H1 (cell line): ENCODE measurements at regions not wholly inside any gene's neighbourhood (a gene's known extent, or its start where the extent isn't known, plus 50 kb on each side); places are given as distances from the start of the nearest gene placed in this dataset.

Experiments
- CTCF ChIA-PET: fragments of 300-600 bp; sonication (Branson Sonifier 250); formaldehyde crosslinking; loops from one replicate; lab custom pipeline; 2021; ENCODE audit not compliant: partially characterized antibody; lab: Charles Lee
- POLR2A ChIA-PET: fragments of 300-600 bp; sonication (Branson Sonifier 250); formaldehyde crosslinking; loops from one replicate; lab custom pipeline; 2021; ENCODE audit warnings: inconsistent platforms; ENCODE audit not compliant: partially characterized antibody; lab: Charles Lee
- DNase-seq, 2 experiments: peaks; one replicate each; pipeline versions ENCODE4 v3.0.0 to v3.0.0-alpha.2; 2010 to 2022; ENCODE audit warnings: low spot score in 2 of 2, low read depth in 1 of 2, mixed read lengths in 1 of 2
- FAIRE-seq: peaks from 2 replicates; lab custom pipeline; 2011; peaks lifted over from hg19 to GRCh38; lab: Jason Lieb, UNC
- H2AFZ ChIP-seq: 2 replicates; pipeline ENCODE4 v1.8.1; 2012; ENCODE audit warnings: low read length, inconsistent platforms
- H2AK5ac ChIP-seq: 2 replicates; pipeline ENCODE4 v1.6.1; 2013; ENCODE audit warnings: low read depth, low read length
- H2BK120ac ChIP-seq: replicated peaks from 2 replicates; pipeline ENCODE3; 2013; ENCODE audit warnings: low read depth, low read length, inconsistent platforms
- H2BK12ac ChIP-seq: 2 replicates; pipeline ENCODE4 v1.6.1; 2013; ENCODE audit warnings: low read depth, low read length
- H2BK15ac ChIP-seq: 2 replicates; pipeline ENCODE4 v1.6.1; 2013; ENCODE audit warnings: low read length
- H2BK20ac ChIP-seq: 2 replicates; pipeline ENCODE4 v1.6.1; 2013; ENCODE audit warnings: low read length
- H2BK5ac ChIP-seq: 2 replicates; pipeline ENCODE4 v1.6.1; 2013; ENCODE audit warnings: low read depth, low read length
- H3K14ac ChIP-seq: 2 replicates; pipeline ENCODE4 v1.6.1; 2013; ENCODE audit warnings: inconsistent platforms; ENCODE audit not compliant: insufficient read length
- H3K18ac ChIP-seq: 2 replicates; pipeline ENCODE4 v1.6.1; 2013; ENCODE audit warnings: low read length; ENCODE audit errors: extremely low read depth
- H3K23ac ChIP-seq: 2 replicates; pipeline ENCODE4 v1.6.1; 2013; ENCODE audit warnings: inconsistent platforms; ENCODE audit not compliant: insufficient read length
- H3K23me2 ChIP-seq: 2 replicates; pipeline ENCODE4 v1.6.1; 2013; ENCODE audit warnings: low read depth, low read length
- H3K27ac ChIP-seq: 2 replicates; pipeline ENCODE4 v1.6.1; 2011; ENCODE audit warnings: low read depth, low read length, inconsistent platforms
- H3K27me3 ChIP-seq, 4 experiments: replicated peaks in 1 of 4; 1 replicate in 1 of 4; 2 replicates in 3 of 4; pipeline versions ENCODE4 v1.6.1 to v1.8.1; 2011 to 2013; ENCODE audit warnings: low read length in 3 of 4, mild to moderate bottlenecking in 3 of 4, inconsistent platforms in 2 of 4, mixed read lengths in 2 of 4, moderate library complexity in 1 of 4; ENCODE audit not compliant: control insufficient read depth in 3 of 4, insufficient read depth in 3 of 4; ENCODE audit errors: extremely low read depth in 1 of 4
- H3K36me3 ChIP-seq, 4 experiments: 2 replicates each; pipeline versions ENCODE4 v1.6.1 to v1.8.1; 2011 to 2013; ENCODE audit warnings: mild to moderate bottlenecking in 4 of 4, low read length in 3 of 4, moderate library complexity in 2 of 4, control low read depth in 1 of 4, inconsistent platforms in 1 of 4; ENCODE audit not compliant: insufficient read depth in 4 of 4, control insufficient read depth in 2 of 4
- H3K4ac ChIP-seq: replicated peaks from 2 replicates; pipeline ENCODE3; 2013; ENCODE audit warnings: low read length, low read depth, mixed read lengths, inconsistent platforms; ENCODE audit not compliant: insufficient read length
- H3K4me1 ChIP-seq, 4 experiments: replicated peaks in 1 of 4; 1 replicate in 1 of 4; 2 replicates in 3 of 4; pipeline versions ENCODE4 v1.6.1 to v1.8.1; 2011 to 2013; ENCODE audit warnings: low read length in 3 of 4, inconsistent platforms in 2 of 4, mixed read lengths in 1 of 4; ENCODE audit not compliant: insufficient read depth in 4 of 4, control insufficient read depth in 3 of 4
- H3K4me2 ChIP-seq, 2 experiments: 2 replicates each; pipeline versions ENCODE4 v1.6.1 to v1.8.1; 2011 to 2013; ENCODE audit warnings: low read depth in 2 of 2, low read length in 2 of 2, control low read depth in 1 of 2, inconsistent platforms in 1 of 2, mild to moderate bottlenecking in 1 of 2; ENCODE audit not compliant: insufficient read depth in 1 of 2
- H3K4me3 ChIP-seq, 4 experiments: fragments of 200-600, 300-600 bp in 1 of 4; sonication (generic), shearing (Covaris generic), sonication (Bioruptor Twin) in 1 of 4; 2 replicates each; pipeline versions ENCODE4 v1.5.1 to v1.8.1; 2011 to 2016; ENCODE audit warnings: low read length in 4 of 4, low read depth in 3 of 4, control low read depth in 2 of 4, inconsistent platforms in 2 of 4, mild to moderate bottlenecking in 2 of 4, mixed read lengths in 1 of 4, moderate library complexity in 1 of 4; ENCODE audit not compliant: insufficient read depth in 2 of 4; ENCODE audit errors: extremely low read depth in 1 of 4
- H3K56ac ChIP-seq: replicated peaks from 2 replicates; pipeline ENCODE3; 2013; ENCODE audit warnings: low read depth, mild to moderate bottlenecking, mixed read lengths, low read length, inconsistent platforms; ENCODE audit not compliant: insufficient read length
- H3K79me1 ChIP-seq: 2 replicates; pipeline ENCODE4 v1.6.1; 2013; ENCODE audit warnings: low read depth, low read length, control low read depth
- H3K79me2 ChIP-seq, 2 experiments: 2 replicates each; pipeline versions ENCODE4 v1.6.1 to v1.8.1; 2012 to 2013; ENCODE audit warnings: low read length in 2 of 2, mild to moderate bottlenecking in 2 of 2, inconsistent platforms in 1 of 2; ENCODE audit not compliant: insufficient read depth in 2 of 2, control insufficient read depth in 1 of 2
- H3K9ac ChIP-seq, 4 experiments: replicated peaks in 1 of 4; 1 replicate in 1 of 4; 2 replicates in 3 of 4; pipeline versions ENCODE4 v1.6.1 to v1.8.1; 2011 to 2013; ENCODE audit warnings: low read depth in 3 of 4, low read length in 3 of 4, control low read depth in 2 of 4, mild to moderate bottlenecking in 2 of 4, moderate library complexity in 2 of 4, inconsistent platforms in 1 of 4; ENCODE audit errors: extremely low read depth in 1 of 4
- H3K9me3 ChIP-seq, 2 experiments: 2 replicates each; pipeline versions ENCODE4 v1.6.1 to v1.8.1; 2012 to 2013; ENCODE audit warnings: mild to moderate bottlenecking in 2 of 2, moderate library complexity in 2 of 2, control low read depth in 1 of 2, inconsistent platforms in 1 of 2, low read depth in 1 of 2, low read length in 1 of 2, mixed read lengths in 1 of 2; ENCODE audit not compliant: insufficient read depth in 2 of 2
- H4K20me1 ChIP-seq, 2 experiments: replicated peaks in 1 of 2; 2 replicates each; pipeline versions ENCODE3 to v1.8.1; 2011 to 2013; ENCODE audit warnings: inconsistent platforms in 2 of 2, low read length in 2 of 2, mild to moderate bottlenecking in 1 of 2; ENCODE audit not compliant: insufficient read depth in 2 of 2, control insufficient read depth in 1 of 2
- H4K5ac ChIP-seq: 2 replicates; pipeline ENCODE4 v1.6.1; 2013; ENCODE audit warnings: low read length, low read depth, mixed read lengths, inconsistent platforms; ENCODE audit not compliant: insufficient read length
- H4K8ac ChIP-seq: 2 replicates; pipeline ENCODE4 v1.8.0; 2013; ENCODE audit warnings: mild to moderate bottlenecking, moderate library complexity, low read length, inconsistent platforms; ENCODE audit not compliant: insufficient read depth; ENCODE audit errors: extremely low read depth
- H4K91ac ChIP-seq: replicated peaks from 2 replicates; pipeline ENCODE3; 2013; ENCODE audit warnings: low read length, mixed read lengths, inconsistent platforms; ENCODE audit not compliant: insufficient read length
- CBX8 ChIP-seq: fragments of 300-800, 300-1000 bp; sonication (generic); IDR thresholded peaks from 2 replicates; pipeline ENCODE4 v1.7.1; 2016; ENCODE audit warnings: low read depth, low read length, borderline replicate concordance
- EZH2 ChIP-seq: fragments of 200-600 bp; sonication (generic); IDR thresholded peaks from 2 replicates; pipeline ENCODE4 v1.7.1; 2012; ENCODE audit warnings: low read depth, mild to moderate bottlenecking, moderate library complexity, low read length, inconsistent platforms; ENCODE audit not compliant: severe bottlenecking
- HDAC2 ChIP-seq, 2 experiments: fragments of 300-600 bp in 1 of 2; sonication (generic) in 1 of 2; IDR thresholded peaks; 2 replicates each; pipeline ENCODE4 v1.6.1; 2011 to 2012; ENCODE audit warnings: low read depth in 2 of 2, low read length in 2 of 2, mild to moderate bottlenecking in 2 of 2, moderate library complexity in 2 of 2, borderline replicate concordance in 1 of 2, inconsistent platforms in 1 of 2
- MAFK ChIP-seq: IDR thresholded peaks from 2 replicates; pipeline ENCODE4 v1.6.1; 2012; ENCODE audit warnings: low read depth, mild to moderate bottlenecking, improper control_type of control experiment, low read length
- POLR2A ChIP-seq, 2 experiments: IDR thresholded peaks; 1 replicate in 1 of 2; 2 replicates in 1 of 2; pipeline ENCODE4 v1.6.1; 2011; ENCODE audit warnings: low read depth in 2 of 2, low read length in 2 of 2, mild to moderate bottlenecking in 2 of 2; ENCODE audit errors: control extremely low read depth in 1 of 2
- RAD21 ChIP-seq, 2 experiments: IDR thresholded peaks in 1 of 2; conservative IDR thresholded peaks in 1 of 2; 2 replicates each; pipeline ENCODE4 v1.6.1; 2011; ENCODE audit warnings: low read depth in 2 of 2, low read length in 2 of 2, improper control_type of control experiment in 1 of 2, inconsistent platforms in 1 of 2, mild to moderate bottlenecking in 1 of 2, moderate library complexity in 1 of 2
- SIX5 ChIP-seq: IDR thresholded peaks from 2 replicates; pipeline ENCODE4 v1.6.1; 2011; ENCODE audit warnings: mild to moderate bottlenecking, low read depth, low read length
- SUZ12 ChIP-seq: fragments of 200-600 bp; sonication (generic); IDR thresholded peaks from 2 replicates; pipeline ENCODE4 v1.6.1; 2012; ENCODE audit warnings: mild to moderate bottlenecking, inconsistent platforms, low read length, moderate library complexity, mixed read lengths
- TAF1 ChIP-seq: IDR thresholded peaks from 2 replicates; pipeline ENCODE4 v1.6.1; 2011; ENCODE audit warnings: mild to moderate bottlenecking, low read depth, low read length
- TCF12 ChIP-seq: IDR thresholded peaks from 2 replicates; pipeline ENCODE4 v1.6.1; 2011; ENCODE audit warnings: low read depth, mild to moderate bottlenecking, low read length
- YY1 ChIP-seq: IDR thresholded peaks from 2 replicates; pipeline ENCODE4 v1.6.1; 2011; ENCODE audit warnings: low read depth, mild to moderate bottlenecking, low read length
- WGBS, 2 experiments: shearing (Covaris generic) in 1 of 2; methylation state at CpG; one replicate each; pipeline versions ENCODE4 v1.1.6 to v1.1.7; 2013 to 2015; ENCODE audit warnings: low lambda C conversion rate in 2 of 2, mixed read lengths in 2 of 2, inconsistent platforms in 1 of 2, low coverage in 1 of 2, missing lambda C conversion rate in 1 of 2; ENCODE audit not compliant: insufficient replicate concordance in 2 of 2, insufficient coverage in 1 of 2, insufficient read length in 1 of 2; ENCODE audit errors: extremely low coverage in 1 of 2, missing lambda C conversion rate in 1 of 2; 5-methylcytosine and 5-hydroxymethylcytosine counted together
- TF ChIP-seq, protein P1 (sequence below): IDR thresholded peaks from 2 replicates; pipeline ENCODE4 v1.6.1; 2012; ENCODE audit warnings: low read length, inconsistent platforms

DNA sequence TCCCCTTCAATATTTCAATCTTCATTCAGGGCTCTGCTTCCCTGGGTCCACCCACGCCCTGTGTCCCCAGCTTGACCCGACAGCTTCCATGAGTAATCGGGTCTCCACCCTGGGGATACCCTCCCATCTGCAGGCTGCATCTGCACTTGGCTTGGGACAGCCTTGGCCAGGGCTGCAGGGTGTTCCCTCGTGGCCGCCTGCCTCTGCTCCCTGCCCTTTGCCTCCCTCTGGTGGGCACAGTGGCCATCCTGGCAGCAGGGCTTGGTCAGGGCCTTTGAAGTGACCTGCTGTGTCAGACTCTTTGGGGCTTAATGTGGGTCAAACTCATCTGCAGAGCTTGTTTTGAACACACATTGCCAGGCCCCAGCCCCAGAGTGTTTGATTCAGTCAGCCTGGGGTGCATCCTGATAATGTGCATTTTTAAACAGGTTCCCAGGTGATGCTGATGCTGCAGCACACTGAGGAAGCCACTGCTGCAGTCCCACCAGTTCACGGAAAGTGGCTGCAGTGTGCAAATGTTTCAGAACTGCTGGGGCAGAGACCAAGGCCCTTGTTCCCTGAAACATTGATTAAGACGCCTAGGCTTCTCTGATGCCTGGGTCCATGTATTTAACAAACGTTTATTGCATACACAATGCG lies 80.7 kb upstream of the SEC61G start:
- no peak overlapping the region for H4K8ac ChIP-seq
- no peak overlapping the region for H3K56ac ChIP-seq
- peak; percentile 39 to 85 for DNase-seq
- no peak overlapping the region; the same call in 1 of the 2 replicates for H2BK20ac ChIP-seq
- no peak overlapping the region for H3K4ac ChIP-seq
- H4K5ac ChIP-seq, result no peak overlapping the region
- H3K36me3 ChIP-seq, result no peaks in the 10 kb centered on the region
- peaks cover 0 to 3% (median 0%) of the 10 kb centered on the region in 4 experiments; a peak in 1 of 7 replicates for H3K4me1 ChIP-seq
- H2BK15ac ChIP-seq, result no peak overlapping the region
- H3K9me3 ChIP-seq, result no peaks in the 10 kb centered on the region
- no peak overlapping the region for H3K18ac ChIP-seq
- CTCF ChIA-PET, result interaction anchor here (0.5 to 5.8 kb wide), 30 partner anchors 9 to 1707 kb away, joined by 3 to 48 read pairs (median 4); no protein-coding TSS in a partner anchor
- H3K27ac ChIP-seq, result no peak overlapping the region
- no peak overlapping the region for H3K4me2 ChIP-seq
- 69% methylated on average over 9 of the region's 9 CpGs; no CpG with 5 or more reads in 1 of the 2 experiments for WGBS, 2 experiments
- no peaks in the 10 kb centered on the region for H3K23me2 ChIP-seq
- no peak overlapping the region for H2AK5ac ChIP-seq
- H3K79me1 ChIP-seq, result no peaks in the 10 kb centered on the region
- H3K4me3 ChIP-seq, result no peak overlapping the region
- no peak overlapping the region for H4K91ac ChIP-seq
- no peak overlapping the region for H2BK5ac ChIP-seq
- POLR2A ChIA-PET, result no interaction called here
- peak; percentile 13 for FAIRE-seq
- H3K9ac ChIP-seq, result no peak overlapping the region
- H3K27me3 ChIP-seq, result no peaks in the 10 kb centered on the region; a peak in 1 of 7 replicates
- H2AFZ ChIP-seq, result no peak overlapping the region
- no peak overlapping the region for H2BK120ac ChIP-seq
- no peaks in the 10 kb centered on the region for H4K20me1 ChIP-seq
- H3K14ac ChIP-seq, result no peak overlapping the region
- no peak overlapping the region for H3K23ac ChIP-seq
- no peaks in the 10 kb centered on the region for H3K79me2 ChIP-seq
- H2BK12ac ChIP-seq, result no peak overlapping the region
- TF ChIP-seq, protein P1, sequence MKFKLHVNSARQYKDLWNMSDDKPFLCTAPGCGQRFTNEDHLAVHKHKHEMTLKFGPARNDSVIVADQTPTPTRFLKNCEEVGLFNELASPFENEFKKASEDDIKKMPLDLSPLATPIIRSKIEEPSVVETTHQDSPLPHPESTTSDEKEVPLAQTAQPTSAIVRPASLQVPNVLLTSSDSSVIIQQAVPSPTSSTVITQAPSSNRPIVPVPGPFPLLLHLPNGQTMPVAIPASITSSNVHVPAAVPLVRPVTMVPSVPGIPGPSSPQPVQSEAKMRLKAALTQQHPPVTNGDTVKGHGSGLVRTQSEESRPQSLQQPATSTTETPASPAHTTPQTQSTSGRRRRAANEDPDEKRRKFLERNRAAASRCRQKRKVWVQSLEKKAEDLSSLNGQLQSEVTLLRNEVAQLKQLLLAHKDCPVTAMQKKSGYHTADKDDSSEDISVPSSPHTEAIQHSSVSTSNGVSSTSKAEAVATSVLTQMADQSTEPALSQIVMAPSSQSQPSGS, result no peak
- TF ChIP-seq YY1 (no peak), MAFK (no peak), TAF1 (no peak), TCF12 (no peak), SUZ12 (no peak), CBX8 (no peak), HDAC2 (IDR thresholded peaks at IDR 0.05; ENCODE audit: borderline replicate concordance in 1 of 2, low read depth in 2 of 2, low read length in 2 of 2) (no peak), SIX5 (no peak), RAD21 (IDR thresholded peaks at IDR 0.05 in 1 of 2, conservative IDR thresholded peaks at IDR 0.05 in 1 of 2; ENCODE audit: low read depth in 2 of 2, low read length in 2 of 2) (peak; percentile 90 to 93), POLR2A (IDR thresholded peaks at IDR 0.05; ENCODE audit: control extremely low read depth in 1 of 2, low read depth in 2 of 2, low read length in 2 of 2) (no peak), EZH2 (no peak)
